K562 (cell line): ENCODE measurements at regions not wholly inside any gene's neighbourhood (a gene's known extent, or its start where the extent isn't known, plus 50 kb on each side); places are given as distances from the start of the nearest gene placed in this dataset.
A peak's percentile ranks its signal among the peaks of the same experiment; 100 is the strongest.

Source experiments
- C11orf30 ChIP-seq: fragments of 450-650 bp; IDR thresholded peaks from 2 replicates; pipeline ENCODE4 v1.6.1; 2016; ENCODE audit warnings: low read depth, mild to moderate bottlenecking
- MGA ChIP-seq: fragments of 450-650 bp; IDR thresholded peaks from 2 replicates; pipeline ENCODE4 v1.6.1; 2016; ENCODE audit warnings: mild to moderate bottlenecking, moderate library complexity
- ZNF407 ChIP-seq: fragments of 450-650 bp; IDR thresholded peaks from 2 replicates; pipeline ENCODE4 v1.6.1; 2016; ENCODE audit warnings: low read depth
- ZNF518B ChIP-seq: fragments of 250-450 bp; sonication (Bioruptor Pico); IDR thresholded peaks from 2 replicates; pipeline ENCODE4 v1.5.0; 2021; ENCODE audit warnings: mild to moderate bottlenecking, moderate library complexity

- TF ChIP-seq ZNF518B (CRISPR knock-in tag) = no peak
- peak; percentile 63 for TF ChIP-seq MGA
- no peak for TF ChIP-seq C11orf30
- TF ChIP-seq ZNF407 = no peak
Measured at GRCh38 chr1:166730299-166730888, 108.9 kb upstream of the POGK start (continued).
